Right cardiac atrium (tissue), 5 donors: ENCODE measurements at regions not wholly inside any gene's neighbourhood (a gene's known extent, or its start where the extent isn't known, plus 50 kb on each side); places are given as distances from the start of the nearest gene placed in this dataset.

ENCODE experiments used
- ATAC-seq, 2 donors: fragments of 200-7000 bp; cut with Tn5 transposase; one replicate each; pipeline versions ENCODE4 v1.8.0 to v1.9.1; 2020; ENCODE audit warnings: moderate library complexity in 2 of 2, mild to moderate bottlenecking in 1 of 2
- DNase-seq, 3 donors: peaks; one replicate each; pipeline ENCODE4 v3.0.0-alpha.2; 2020
- H3K27ac ChIP-seq: one replicate; pipeline ENCODE4 v1.5.1; 2013; ENCODE audit warnings: mild to moderate bottlenecking, low read length, control low read depth, moderate library complexity
- H3K27me3 ChIP-seq: one replicate; pipeline ENCODE4 v1.6.1; 2013; ENCODE audit not compliant: control insufficient read depth, insufficient read depth
- H3K4me1 ChIP-seq: one replicate; pipeline ENCODE4 v1.6.1; 2013; ENCODE audit warnings: low read length; ENCODE audit not compliant: control insufficient read depth, insufficient read depth
- H3K4me3 ChIP-seq: one replicate; pipeline ENCODE4 v1.5.1; 2013; ENCODE audit warnings: low read length, control low read depth
- H3K9me3 ChIP-seq: one replicate; pipeline ENCODE4 v1.6.1; 2013; ENCODE audit warnings: low read length; ENCODE audit not compliant: control insufficient read depth
- WGBS: extraction: QIAGEN DNeasy Blood & Tissue Kit; methylation state at CpG from one replicate; pipeline ENCODE4 v1.1.7; 2013; 5-methylcytosine and 5-hydroxymethylcytosine counted together
- intact Hi-C, 4 donors: fragments of 100-400 bp; cut with DNase I; formaldehyde crosslinking; loops; one replicate each; pipeline versions ENCODE4 v1.11.0 to v1.14.0; 2022 to 2023
- donor health status: healthy with polysubstance abuse.
- donor health status: DM: no; HTN: yes; CAD: no.
- donor health status: DM: no; HTN: no; CAD: no.
- donor health status: DM: no; HTN: yes; CAD: no; lungs with severe emphysema.
- donor health status: DM: yes; HTN: yes; CAD: no.

GRCh38 chr1:232262991-232263390, 366.9 kb downstream of the SIPA1L2 start:
- Histone ChIP-seq H3K27ac (no peak overlapping the region), H3K4me3 (no peak overlapping the region), H3K9me3 (no peaks in the 10 kb centered on the region), H3K4me1 (no peaks in the 10 kb centered on the region), H3K27me3 (no peaks in the 10 kb centered on the region)
- ATAC-seq (no peak), DNase-seq (no peak)
- over 99% methylated on average over 3 of the region's 3 CpGs for WGBS
- intact Hi-C loops: no loop called here

DNA sequence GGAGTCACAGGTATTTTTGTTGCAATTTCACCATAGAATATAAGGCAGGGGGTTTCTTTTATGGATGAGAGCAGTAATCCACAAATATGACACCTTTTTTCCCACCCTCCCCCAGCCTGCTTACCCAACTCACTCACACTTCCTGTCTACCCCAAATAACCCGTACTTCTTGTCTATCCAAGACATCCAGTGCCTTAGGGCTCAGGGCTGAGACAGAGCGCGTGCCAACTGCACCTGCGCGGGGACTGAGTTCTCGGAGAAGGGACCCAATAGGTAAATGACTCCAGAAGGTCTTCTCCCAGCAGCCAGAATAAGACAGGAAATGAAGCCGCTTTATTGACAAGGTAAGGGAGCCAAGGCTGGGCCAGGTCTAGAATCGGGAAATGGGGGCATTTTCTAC, 369.1 kb downstream of the SIPA1L2 start:
- H3K27ac ChIP-seq: no peak overlapping the region
- WGBS: 82% methylated on average over 8 of the region's 8 CpGs
- no peaks in the 10 kb centered on the region for H3K9me3 ChIP-seq
- no peak overlapping the region for H3K4me3 ChIP-seq
- DNase-seq (no peak), ATAC-seq (no peak)
- no peaks in the 10 kb centered on the region for H3K27me3 ChIP-seq
- intact Hi-C loops: no loop called here
- no peaks in the 10 kb centered on the region for H3K4me1 ChIP-seq

GRCh38 chr1:232260045-232260444, 369.9 kb downstream of the SIPA1L2 start:
- H3K4me1 ChIP-seq: no peaks in the 10 kb centered on the region
- no peaks in the 10 kb centered on the region for H3K27me3 ChIP-seq
- no peak for ATAC-seq
- H3K27ac ChIP-seq: no peak overlapping the region
- 28% methylated on average over 3 of the region's 3 CpGs for WGBS
- intact Hi-C loops: no loop called here
- no peak overlapping the region for H3K4me3 ChIP-seq
- no peak for DNase-seq
- no peaks in the 10 kb centered on the region for H3K9me3 ChIP-seq

DNA sequence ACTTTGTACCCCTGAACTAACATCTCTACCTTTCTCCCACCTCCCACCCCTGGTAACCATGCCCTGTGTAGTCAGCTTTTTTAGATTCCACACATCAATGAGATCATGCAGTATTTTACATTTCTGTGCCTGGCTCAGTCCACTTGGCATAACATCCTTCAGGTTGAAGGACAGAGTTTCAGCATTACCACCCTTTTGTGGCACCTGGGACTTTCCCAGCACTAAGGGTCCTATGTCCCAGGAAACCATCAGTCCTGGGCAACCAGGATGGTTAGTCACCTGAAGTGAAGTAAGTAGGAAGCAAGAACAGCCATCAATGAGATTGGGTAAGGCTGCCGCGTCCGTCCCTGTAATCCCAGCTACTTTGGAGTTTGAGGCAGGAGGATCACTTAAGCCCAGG, 370.6 kb downstream of the SIPA1L2 start:
- Histone ChIP-seq H3K4me3 (no peak overlapping the region), H3K4me1 (no peaks in the 10 kb centered on the region), H3K27me3 (no peaks in the 10 kb centered on the region), H3K27ac (no peak overlapping the region), H3K9me3 (no peaks in the 10 kb centered on the region)
- intact Hi-C loops: no loop called here
- DNase-seq (no peak), ATAC-seq (no peak)
- 91% methylated on average over 3 of the region's 3 CpGs for WGBS

DNA sequence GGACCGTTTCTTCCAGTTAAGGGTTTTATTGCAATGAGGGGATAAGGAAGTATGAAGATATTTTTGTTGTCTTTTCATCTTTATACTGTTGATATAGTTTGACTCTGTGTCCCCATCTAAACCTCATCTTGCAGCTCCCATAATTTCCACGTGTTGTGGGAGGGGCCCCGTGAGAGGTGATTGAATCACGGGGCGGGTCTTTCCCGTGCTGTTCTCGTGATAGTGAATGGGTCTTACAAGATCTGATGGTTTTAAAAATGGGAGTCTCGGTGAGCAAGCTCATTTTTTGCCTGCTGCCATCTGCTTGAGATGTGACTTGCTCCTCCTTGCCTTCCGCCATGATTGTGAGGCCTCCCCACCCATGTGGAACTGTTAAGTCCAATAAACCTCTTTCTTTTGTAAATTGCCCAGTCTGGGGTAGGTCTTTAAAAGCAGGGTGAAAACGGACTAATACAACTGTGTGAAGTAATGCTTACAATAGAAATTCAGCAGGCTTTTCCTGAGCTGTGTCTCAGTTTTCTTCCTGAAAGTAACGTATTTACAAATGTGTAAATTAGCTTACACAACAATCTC, 377.3 kb downstream of the SIPA1L2 start:
- intact Hi-C loops: no loop called here
- DNase-seq: no peak
- H3K4me3 ChIP-seq: no peak overlapping the region
- no peaks in the 10 kb centered on the region for H3K9me3 ChIP-seq
- no peak overlapping the region for H3K27ac ChIP-seq
- no peak for ATAC-seq
- H3K27me3 ChIP-seq: no peaks in the 10 kb centered on the region
- H3K4me1 ChIP-seq: no peaks in the 10 kb centered on the region
- WGBS: 71% methylated on average over 11 of the region's 11 CpGs

- no peak overlapping the region for H3K4me3 ChIP-seq
- H3K27ac ChIP-seq: no peak overlapping the region
- intact Hi-C loops: no loop called here
- no peaks in the 10 kb centered on the region for H3K27me3 ChIP-seq
- H3K9me3 ChIP-seq: no peaks in the 10 kb centered on the region
- no peaks in the 10 kb centered on the region for H3K4me1 ChIP-seq
- WGBS: 76% methylated on average over 3 of the region's 3 CpGs
- ATAC-seq (no peak), DNase-seq (no peak)
Measured at GRCh38 chr1:232250838-232251237, 379.1 kb downstream of the SIPA1L2 start.

- 85% methylated on average over 13 of the region's 13 CpGs for WGBS
- Histone ChIP-seq H3K4me1 (no peaks in the 10 kb centered on the region), H3K4me3 (no peak overlapping the region), H3K27me3 (no peaks in the 10 kb centered on the region), H3K27ac (no peak overlapping the region), H3K9me3 (no peaks in the 10 kb centered on the region)
- intact Hi-C loops: no loop called here
- ATAC-seq (no peak), DNase-seq (no peak)
Measured at GRCh38 chr1:232249861-232250777, 379.8 kb downstream of the SIPA1L2 start.

DNA sequence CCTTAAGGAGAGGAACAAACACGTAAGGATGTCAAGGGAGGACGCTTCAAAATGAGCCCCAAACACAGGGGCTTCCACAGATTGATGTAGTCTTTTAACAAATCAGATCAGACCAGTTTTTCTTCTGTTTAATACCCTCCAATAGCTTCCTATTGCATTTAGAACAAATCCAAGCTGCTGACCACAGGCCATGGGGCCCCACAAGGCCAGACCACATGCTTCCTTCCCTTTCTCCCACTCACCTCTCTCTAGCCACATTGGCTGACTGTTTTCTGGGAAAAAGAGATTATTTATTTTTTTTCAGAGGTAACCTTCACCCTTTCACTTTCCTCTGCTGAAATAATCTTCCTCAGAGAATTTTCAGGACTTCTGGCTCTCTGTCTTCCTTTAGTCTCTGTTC, 380.6 kb downstream of the SIPA1L2 start:
- DNase-seq: no peak
- intact Hi-C loops: no loop called here
- WGBS: 86% methylated on average over 2 of the region's 2 CpGs
- no peaks in the 10 kb centered on the region for H3K4me1 ChIP-seq
- no peaks in the 10 kb centered on the region for H3K27me3 ChIP-seq
- H3K9me3 ChIP-seq: no peaks in the 10 kb centered on the region
- no peak for ATAC-seq
- H3K4me3 ChIP-seq: no peak overlapping the region
- H3K27ac ChIP-seq: no peak overlapping the region

DNA sequence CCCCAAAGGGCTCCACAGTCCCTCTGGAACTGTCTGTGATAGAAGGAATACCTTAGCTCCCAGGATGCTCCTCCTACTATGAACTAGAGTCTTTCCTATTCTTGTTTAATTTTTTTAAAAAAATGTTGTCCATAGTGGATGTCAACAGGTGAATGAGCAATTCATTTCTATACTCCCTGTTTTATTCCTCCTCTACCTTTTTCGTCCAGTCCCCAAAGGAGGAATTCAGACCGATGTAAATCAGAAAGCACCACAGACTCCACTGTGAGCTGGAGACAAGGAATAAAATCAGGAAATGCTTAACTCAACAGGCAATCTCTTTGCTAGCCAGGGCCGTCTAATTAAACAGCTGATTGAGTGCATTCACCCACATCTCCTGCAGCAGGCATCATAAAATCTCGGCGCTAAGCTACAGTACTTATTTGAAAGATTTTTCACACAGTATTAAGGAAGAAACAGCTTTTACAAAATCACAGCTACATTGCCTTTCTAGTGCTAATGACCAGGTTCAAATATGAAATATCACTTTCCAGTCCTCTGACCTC, 381.6 kb downstream of the SIPA1L2 start:
- intact Hi-C loops: no loop called here
- ATAC-seq (no peak), DNase-seq (no peak)
- H3K9me3 ChIP-seq: no peaks in the 10 kb centered on the region
- H3K4me3 ChIP-seq: no peak overlapping the region
- H3K27ac ChIP-seq: no peak overlapping the region
- no peaks in the 10 kb centered on the region for H3K27me3 ChIP-seq
- 78% methylated on average over 5 of the region's 5 CpGs for WGBS
- H3K4me1 ChIP-seq: no peaks in the 10 kb centered on the region

DNA sequence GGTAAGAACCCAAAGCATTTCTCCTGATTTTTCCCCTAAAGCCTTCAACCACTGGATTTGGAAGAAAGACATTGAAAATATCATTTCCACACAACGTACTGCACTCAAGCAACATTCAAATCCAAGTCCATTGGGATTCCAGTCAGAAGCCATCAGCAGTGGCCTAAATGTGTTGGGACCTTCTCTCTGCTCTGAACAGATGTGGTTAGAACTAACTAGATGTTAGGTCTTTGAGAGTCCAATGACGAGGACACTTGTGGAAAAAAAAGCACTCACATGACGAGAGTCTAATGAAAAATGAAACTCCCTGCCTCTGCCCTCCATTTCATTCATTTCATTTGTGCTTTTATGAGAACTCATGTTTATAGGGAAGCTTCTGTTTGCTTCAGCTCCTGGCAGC, 382.3 kb downstream of the SIPA1L2 start:
- Histone ChIP-seq H3K27me3 (no peaks in the 10 kb centered on the region), H3K27ac (no peak overlapping the region), H3K4me3 (no peak overlapping the region), H3K9me3 (no peaks in the 10 kb centered on the region), H3K4me1 (no peaks in the 10 kb centered on the region)
- WGBS: 59% methylated on average over 3 of the region's 3 CpGs
- DNase-seq (no peak), ATAC-seq (no peak)
- intact Hi-C loops: no loop called here

DNA sequence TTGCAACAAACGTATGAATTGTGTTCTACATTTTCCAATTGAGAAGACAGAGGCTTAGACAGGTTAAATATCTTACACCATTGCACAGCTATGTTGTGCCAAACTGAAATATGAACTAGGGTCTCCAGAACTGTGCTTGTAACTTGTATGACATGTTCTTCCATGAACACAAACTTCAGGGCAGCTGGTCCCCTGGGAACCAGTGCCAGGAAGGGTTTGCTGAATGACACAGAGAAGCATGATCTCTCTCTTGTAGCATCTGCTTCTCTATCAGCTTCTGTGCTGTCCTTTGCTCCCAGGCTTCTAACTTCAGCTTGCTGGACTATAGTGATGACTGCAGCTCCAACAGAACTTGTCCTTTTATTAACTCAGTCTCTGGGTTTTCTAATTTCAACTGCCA, 385.5 kb downstream of the SIPA1L2 start:
- WGBS: 79% methylated on average over 1 of the region's 1 CpG
- intact Hi-C loops: no loop called here
- H3K4me1 ChIP-seq: no peaks in the 10 kb centered on the region

More for the DNA sequence above, 385.5 kb downstream of the SIPA1L2 start:
- H3K9me3 ChIP-seq: no peaks in the 10 kb centered on the region
- ATAC-seq: no peak
- no peak overlapping the region for H3K27ac ChIP-seq
- no peaks in the 10 kb centered on the region for H3K27me3 ChIP-seq
- DNase-seq: no peak
- no peak overlapping the region for H3K4me3 ChIP-seq
